Neural crest cell (in vitro differentiated cells): ENCODE measurements at regions not wholly inside any gene's neighbourhood (a gene's known extent, or its start where the extent isn't known, plus 50 kb on each side); places are given as distances from the start of the nearest gene placed in this dataset.
A peak's percentile ranks its signal among the peaks of the same experiment; 100 is the strongest.

Experiments
- DNase-seq: peaks from one replicate; pipeline ENCODE4 v3.0.0; 2021; ENCODE audit warnings: low read depth, mixed read lengths, low spot score
- H3K27ac Mint-ChIP-seq: one replicate; pipeline ENCODE4 v1.8.0; 2021; ENCODE audit warnings: mild to moderate bottlenecking, mixed read lengths; ENCODE audit not compliant: unreplicated experiment
- H3K27me3 Mint-ChIP-seq: 2 replicates; pipeline ENCODE4 v1.8.0; 2021; ENCODE audit warnings: low read depth, mild to moderate bottlenecking, mixed read lengths
- H3K36me3 Mint-ChIP-seq: 2 replicates; pipeline ENCODE4 v1.8.0; 2021; ENCODE audit warnings: low read depth, mild to moderate bottlenecking, mixed read lengths
- H3K4me1 Mint-ChIP-seq: 2 replicates; pipeline ENCODE4 v1.8.0; 2021; ENCODE audit warnings: mixed read lengths
- H3K4me3 Mint-ChIP-seq: one replicate; pipeline ENCODE4 v1.8.0; 2021; ENCODE audit warnings: mild to moderate bottlenecking, mixed read lengths
- H3K9me3 Mint-ChIP-seq: 2 replicates; pipeline ENCODE4 v1.8.0; 2021; ENCODE audit warnings: mixed read lengths
- CTCF ChIP-seq: fragments of 200-600 bp; sonication (generic); conservative IDR thresholded peaks from 2 replicates; pipeline ENCODE4 v1.5.0; 2021; ENCODE audit warnings: antibody characterized with exemption, mild to moderate bottlenecking

DNA sequence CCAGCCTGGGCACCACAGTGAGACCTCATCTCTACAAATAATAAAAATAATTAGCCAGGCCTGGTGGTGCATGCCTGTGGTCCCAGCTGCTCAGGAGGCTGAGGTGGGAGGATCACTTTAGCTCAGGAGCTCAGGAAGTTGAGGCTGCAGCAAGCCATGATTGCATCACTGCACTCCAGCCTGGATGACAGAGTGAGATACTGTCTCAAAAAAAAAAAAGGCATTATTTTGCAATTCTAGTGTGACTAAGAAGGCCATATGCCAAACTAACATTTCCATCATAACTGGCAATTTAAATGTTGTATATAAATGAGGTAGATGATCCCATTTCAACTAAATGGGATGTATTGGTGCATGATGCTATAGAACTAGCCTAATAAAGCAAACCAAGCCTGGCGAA, 632.8 kb upstream of the KLF12 start:
- no peak for DNase-seq
- Mint-ChIP-seq H3K27ac (no peak overlapping the region), H3K4me3 (no peak overlapping the region), H3K36me3 (no peaks in the 10 kb centered on the region), H3K27me3 (no peaks in the 10 kb centered on the region), H3K9me3 (peaks cover 3% of the 10 kb centered on the region), H3K4me1 (peaks cover 10% of the 10 kb centered on the region)
- TF ChIP-seq CTCF: no peak

- Mint-ChIP-seq H3K27ac (peak overlapping the region; percentile 38), H3K27me3 (no peaks in the 10 kb centered on the region)
Observed at GRCh38 chr13:74765955-74766354, 631.8 kb upstream of the KLF12 start.

DNA sequence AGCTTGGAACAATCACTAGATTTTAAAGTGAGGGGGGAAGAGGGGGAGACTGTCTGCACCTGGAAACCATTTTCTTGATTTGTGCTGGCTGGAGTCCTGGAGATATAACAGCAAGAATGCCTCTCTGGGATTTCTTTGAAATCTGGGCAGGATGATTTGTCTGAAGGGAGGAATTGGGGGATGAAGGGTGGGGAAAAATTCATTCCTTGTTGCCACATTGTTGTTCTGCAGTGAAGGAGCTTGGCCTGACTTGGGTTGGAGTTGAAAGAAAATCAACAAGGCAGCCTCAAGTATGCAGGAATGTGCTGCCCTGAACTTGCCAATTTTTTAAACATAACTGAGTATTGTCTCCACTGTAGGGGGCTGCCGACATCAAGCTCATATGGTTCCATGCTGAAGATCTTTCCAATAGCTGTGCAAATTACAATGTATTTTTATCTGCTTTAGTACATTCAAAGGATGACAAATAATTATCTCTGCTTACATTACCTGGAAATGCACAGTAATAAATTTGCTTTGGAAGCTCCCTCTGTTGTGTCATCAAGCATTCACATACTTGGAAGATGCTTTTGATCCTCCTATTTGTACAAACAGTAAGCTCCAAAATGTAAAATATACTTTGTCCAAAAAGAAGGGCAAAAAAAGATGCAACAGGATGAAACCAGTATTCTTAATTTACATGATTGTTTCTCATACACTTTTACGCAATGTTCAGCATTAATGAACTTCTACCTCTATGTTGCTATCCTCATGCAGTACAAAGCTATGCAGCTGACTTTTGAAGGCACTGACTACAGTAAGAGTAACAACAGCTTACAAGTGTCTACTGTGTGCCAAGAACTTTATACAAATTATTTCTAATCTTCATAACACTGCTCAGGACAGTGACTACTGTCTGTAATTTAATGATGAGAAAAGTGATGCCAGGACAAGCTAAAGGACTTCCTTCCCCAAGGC, 627.9 kb upstream of the KLF12 start:
- Mint-ChIP-seq H3K4me1 (peaks cover 27% of the 10 kb centered on the region), H3K4me3 (no peak overlapping the region), H3K27me3 (no peaks in the 10 kb centered on the region), H3K27ac (peak overlapping the region; percentile 15), H3K36me3 (no peaks in the 10 kb centered on the region), H3K9me3 (peaks cover 7% of the 10 kb centered on the region)
- DNase-seq: no peak
- TF ChIP-seq CTCF: no peak

More at GRCh38 chr13:74765955-74766354, 631.8 kb upstream of the KLF12 start:
- no peak for DNase-seq
- Mint-ChIP-seq H3K4me1 (peaks cover 16% of the 10 kb centered on the region), H3K9me3 (peaks cover 3% of the 10 kb centered on the region), H3K36me3 (no peaks in the 10 kb centered on the region), H3K4me3 (no peak overlapping the region)
- TF ChIP-seq CTCF: no peak

- H3K4me1 Mint-ChIP-seq: peaks cover 20% of the 10 kb centered on the region
Observed at GRCh38 chr13:74758188-74758587, 624.0 kb upstream of the KLF12 start.

DNA sequence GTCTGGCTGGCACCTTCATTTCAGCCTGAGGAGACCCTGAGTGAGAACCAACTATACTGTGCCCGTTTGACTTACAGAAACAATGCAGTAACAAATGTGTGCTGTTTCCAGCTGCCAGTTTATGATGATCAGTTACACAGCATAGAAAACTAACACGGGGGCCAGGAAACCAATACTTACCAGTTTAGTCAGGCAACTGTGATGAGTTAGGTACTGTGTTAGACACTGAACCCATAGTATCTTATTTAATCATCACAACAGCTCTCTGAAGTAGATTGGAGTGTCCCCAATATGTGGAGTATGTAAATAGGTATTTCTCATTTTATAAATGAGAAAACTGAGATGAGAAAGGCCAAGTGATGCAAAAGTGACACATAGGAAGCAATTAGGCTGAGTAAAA, 620.9 kb upstream of the KLF12 start:
- Mint-ChIP-seq H3K27me3 (no peaks in the 10 kb centered on the region), H3K36me3 (no peaks in the 10 kb centered on the region), H3K4me3 (no peak overlapping the region), H3K27ac (no peak overlapping the region), H3K9me3 (peaks cover 11% of the 10 kb centered on the region), H3K4me1 (peaks cover 11% of the 10 kb centered on the region)
- DNase-seq: no peak
- TF ChIP-seq CTCF: no peak

More at GRCh38 chr13:74758188-74758587, 624.0 kb upstream of the KLF12 start:
- DNase-seq: no peak
- no peak overlapping the region for H3K27ac Mint-ChIP-seq
- H3K36me3 Mint-ChIP-seq: no peaks in the 10 kb centered on the region
- no peak overlapping the region for H3K4me3 Mint-ChIP-seq
- peaks cover 6% of the 10 kb centered on the region for H3K9me3 Mint-ChIP-seq
- H3K27me3 Mint-ChIP-seq: no peaks in the 10 kb centered on the region
- no peak for TF ChIP-seq CTCF
